ENCODE measurements at regions not wholly inside any gene's neighbourhood (a gene's known extent, or its start where the extent isn't known, plus 50 kb on each side); places are given as distances from the start of the nearest gene placed in this dataset.

DNA sequence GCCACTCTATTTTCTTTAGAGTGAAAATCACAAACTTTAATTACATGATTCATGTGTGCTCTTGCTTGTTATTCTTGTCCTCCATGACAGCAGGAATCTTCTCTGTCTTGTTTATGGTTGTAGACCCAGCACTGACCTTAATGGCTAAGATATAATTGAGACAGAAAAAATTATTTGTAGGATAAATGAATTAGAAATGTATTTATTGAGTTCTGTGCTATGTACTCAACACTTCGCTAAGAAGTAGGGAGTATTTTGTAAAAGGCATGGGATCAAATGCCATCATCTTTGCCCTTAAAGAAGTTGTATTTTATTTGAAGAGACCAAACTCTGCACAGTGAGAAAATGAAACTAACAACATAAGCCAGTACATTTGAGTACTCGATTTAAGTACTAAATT lies 71.2 kb downstream of the CBLN4 start:
- TF ChIP-seq, protein P1, sequence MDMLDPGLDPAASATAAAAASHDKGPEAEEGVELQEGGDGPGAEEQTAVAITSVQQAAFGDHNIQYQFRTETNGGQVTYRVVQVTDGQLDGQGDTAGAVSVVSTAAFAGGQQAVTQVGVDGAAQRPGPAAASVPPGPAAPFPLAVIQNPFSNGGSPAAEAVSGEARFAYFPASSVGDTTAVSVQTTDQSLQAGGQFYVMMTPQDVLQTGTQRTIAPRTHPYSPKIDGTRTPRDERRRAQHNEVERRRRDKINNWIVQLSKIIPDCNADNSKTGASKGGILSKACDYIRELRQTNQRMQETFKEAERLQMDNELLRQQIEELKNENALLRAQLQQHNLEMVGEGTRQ (IDR thresholded peaks at IDR 0.05; ENCODE audit: borderline replicate concordance, low read depth, low read length) = no peak
- TF ChIP-seq SREBF1 (IDR thresholded peaks at IDR 0.05; ENCODE audit: low read length) (no peak), GABPA (IDR thresholded peaks at IDR 0.05; ENCODE audit: low read depth) (no peak)
- TF ChIP-seq, protein P2, sequence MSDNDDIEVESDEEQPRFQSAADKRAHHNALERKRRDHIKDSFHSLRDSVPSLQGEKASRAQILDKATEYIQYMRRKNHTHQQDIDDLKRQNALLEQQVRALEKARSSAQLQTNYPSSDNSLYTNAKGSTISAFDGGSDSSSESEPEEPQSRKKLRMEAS (IDR thresholded peaks at IDR 0.05; ENCODE audit: low read depth, low read length) = no peak

All from GM12878 (cell line).